ENCODE measurements at regions not wholly inside any gene's neighbourhood (a gene's known extent, or its start where the extent isn't known, plus 50 kb on each side); places are given as distances from the start of the nearest gene placed in this dataset.

DNA sequence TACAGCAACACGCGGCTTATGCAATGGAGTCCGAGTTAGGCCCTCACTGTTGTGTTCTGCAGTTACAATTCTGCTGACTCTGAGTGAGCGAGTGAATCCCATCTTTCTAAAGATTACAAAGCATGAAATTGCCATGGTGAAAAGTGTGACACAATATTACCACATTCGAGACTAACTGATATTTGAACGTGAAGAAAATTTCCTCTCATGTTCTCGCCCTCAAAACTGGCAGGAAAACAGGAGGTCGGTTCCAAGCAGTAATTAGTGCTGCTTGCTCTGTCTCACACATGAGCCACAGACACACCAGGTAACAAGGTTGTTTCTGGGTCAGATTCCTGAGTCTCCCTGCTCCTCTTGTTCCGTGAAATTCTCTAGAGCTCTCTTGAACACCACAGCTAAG, 93.7 kb upstream of the RIOK3 start:
- intact Hi-C loops (cut with micrococcal nuclease; ENCODE audit: unreplicated experiment) = no loop called here
- H3K4me3 ChIP-seq (ENCODE audit: low read depth, low read length, poor library complexity, severe bottlenecking) = no peak overlapping the region
- DNase-seq (ENCODE audit: low spot score) = no peak
- no peaks in the 10 kb centered on the region for H3K27me3 ChIP-seq (replicated peaks; ENCODE audit: insufficient read depth, low read depth, low read length, poor library complexity)
- H3K36me3 ChIP-seq (ENCODE audit: insufficient read depth, low read length, poor library complexity, severe bottlenecking) = no peaks in the 10 kb centered on the region
- peaks cover 4% of the 10 kb centered on the region for H3K4me1 ChIP-seq (ENCODE audit: insufficient read depth, low read length, poor library complexity, severe bottlenecking)
- no peak overlapping the region for H3K27ac ChIP-seq (ENCODE audit: low read depth, low read length, poor library complexity, severe bottlenecking)
- BruUV-seq (replicated peaks) = no TSS peak
- TF ChIP-seq EZH2 (IDR thresholded peaks at IDR 0.05; ENCODE audit: borderline replicate concordance, low read depth, low read length, poor library complexity, severe bottlenecking) = no peak
- no peak for TF ChIP-seq CTCF (conservative IDR thresholded peaks at IDR 0.05; ENCODE audit: low read depth, low read length)
- no peaks in the 10 kb centered on the region for H3K9me3 ChIP-seq (ENCODE audit: low read depth, low read length, poor library complexity, severe bottlenecking)
- POLR2A ChIA-PET (ENCODE audit: low non-redundant PET) = no interaction called here
- CTCF ChIA-PET = no interaction called here

DNA sequence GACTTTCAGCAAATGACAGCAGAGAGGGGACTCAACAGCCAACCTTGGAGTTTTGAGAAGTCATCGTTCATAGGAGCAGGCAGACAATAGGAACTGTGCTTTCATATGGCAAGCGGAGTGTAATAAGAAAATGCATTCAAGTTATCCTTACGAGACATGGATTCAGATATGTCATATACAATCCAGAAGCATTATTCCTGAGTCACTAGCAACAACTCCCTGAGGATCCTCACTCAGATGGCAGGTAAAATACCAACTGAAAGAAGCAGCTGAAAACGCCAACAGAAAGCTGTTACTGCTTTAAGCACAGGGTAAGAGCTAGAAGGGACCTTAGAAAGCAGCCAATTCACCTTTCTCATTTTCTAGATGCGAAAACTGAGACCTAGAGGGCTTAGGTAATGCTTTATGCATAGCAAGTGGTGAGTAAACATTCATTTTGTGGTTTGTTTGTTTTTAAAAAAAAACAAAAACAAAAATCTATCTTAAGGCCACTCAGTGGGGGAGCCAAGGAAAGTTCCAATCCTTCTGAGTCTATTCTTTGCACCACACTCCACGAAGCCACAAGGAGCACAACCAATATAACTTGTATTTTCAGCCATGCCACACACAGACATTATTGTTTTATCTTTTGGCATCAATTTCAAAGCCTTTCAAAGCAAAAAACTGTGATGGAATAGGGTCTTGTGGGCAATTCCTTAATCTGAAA, 89.1 kb upstream of the RIOK3 start:
- ChIA-PET POLR2A (ENCODE audit: low non-redundant PET) (interaction anchor here (0.6 kb wide), 1 partner anchor 701 kb away, joined by 4 read pairs; no protein-coding TSS in a partner anchor), CTCF (no interaction called here)
- no TSS peak for BruUV-seq (replicated peaks)
- TF ChIP-seq EZH2 (IDR thresholded peaks at IDR 0.05; ENCODE audit: borderline replicate concordance, low read depth, low read length, poor library complexity, severe bottlenecking) (no peak), CTCF (conservative IDR thresholded peaks at IDR 0.05; ENCODE audit: low read depth, low read length) (no peak)
- intact Hi-C loops (cut with micrococcal nuclease; ENCODE audit: unreplicated experiment) = no loop called here
- Histone ChIP-seq H3K27me3 (replicated peaks; ENCODE audit: insufficient read depth, low read depth, low read length, poor library complexity) (no peaks in the 10 kb centered on the region), H3K9me3 (ENCODE audit: low read depth, low read length, poor library complexity, severe bottlenecking) (no peaks in the 10 kb centered on the region), H3K4me1 (ENCODE audit: insufficient read depth, low read length, poor library complexity, severe bottlenecking) (no peaks in the 10 kb centered on the region), H3K36me3 (ENCODE audit: insufficient read depth, low read length, poor library complexity, severe bottlenecking) (no peaks in the 10 kb centered on the region), H3K27ac (ENCODE audit: low read depth, low read length, poor library complexity, severe bottlenecking) (no peak overlapping the region), H3K4me3 (ENCODE audit: low read depth, low read length, poor library complexity, severe bottlenecking) (no peak overlapping the region)
- DNase-seq (ENCODE audit: low spot score) = no peak

- Histone ChIP-seq H3K36me3 (ENCODE audit: insufficient read depth, low read length, poor library complexity, severe bottlenecking) (no peaks in the 10 kb centered on the region), H3K27me3 (replicated peaks; ENCODE audit: insufficient read depth, low read depth, low read length, poor library complexity) (no peaks in the 10 kb centered on the region), H3K4me1 (ENCODE audit: insufficient read depth, low read length, poor library complexity, severe bottlenecking) (no peaks in the 10 kb centered on the region), H3K4me3 (ENCODE audit: low read depth, low read length, poor library complexity, severe bottlenecking) (no peak overlapping the region), H3K9me3 (ENCODE audit: low read depth, low read length, poor library complexity, severe bottlenecking) (no peaks in the 10 kb centered on the region), H3K27ac (ENCODE audit: low read depth, low read length, poor library complexity, severe bottlenecking) (no peak overlapping the region)
- intact Hi-C loops (cut with micrococcal nuclease; ENCODE audit: unreplicated experiment) = no loop called here
- BruUV-seq (replicated peaks) = no TSS peak
- peak; percentile 47 for DNase-seq (ENCODE audit: low spot score)
- TF ChIP-seq EZH2 (IDR thresholded peaks at IDR 0.05; ENCODE audit: borderline replicate concordance, low read depth, low read length, poor library complexity, severe bottlenecking) (no peak), CTCF (conservative IDR thresholded peaks at IDR 0.05; ENCODE audit: low read depth, low read length) (no peak)
- ChIA-PET POLR2A (ENCODE audit: low non-redundant PET) (no interaction called here), CTCF (no interaction called here)
These were observed 87.5 kb upstream of the RIOK3 start for GRCh38 chr18:23365602-23366001.

Data from A673 (cell line).